ENCODE measurements at regions not wholly inside any gene's neighbourhood (a gene's known extent, or its start where the extent isn't known, plus 50 kb on each side); places are given as distances from the start of the nearest gene placed in this dataset.

DNA sequence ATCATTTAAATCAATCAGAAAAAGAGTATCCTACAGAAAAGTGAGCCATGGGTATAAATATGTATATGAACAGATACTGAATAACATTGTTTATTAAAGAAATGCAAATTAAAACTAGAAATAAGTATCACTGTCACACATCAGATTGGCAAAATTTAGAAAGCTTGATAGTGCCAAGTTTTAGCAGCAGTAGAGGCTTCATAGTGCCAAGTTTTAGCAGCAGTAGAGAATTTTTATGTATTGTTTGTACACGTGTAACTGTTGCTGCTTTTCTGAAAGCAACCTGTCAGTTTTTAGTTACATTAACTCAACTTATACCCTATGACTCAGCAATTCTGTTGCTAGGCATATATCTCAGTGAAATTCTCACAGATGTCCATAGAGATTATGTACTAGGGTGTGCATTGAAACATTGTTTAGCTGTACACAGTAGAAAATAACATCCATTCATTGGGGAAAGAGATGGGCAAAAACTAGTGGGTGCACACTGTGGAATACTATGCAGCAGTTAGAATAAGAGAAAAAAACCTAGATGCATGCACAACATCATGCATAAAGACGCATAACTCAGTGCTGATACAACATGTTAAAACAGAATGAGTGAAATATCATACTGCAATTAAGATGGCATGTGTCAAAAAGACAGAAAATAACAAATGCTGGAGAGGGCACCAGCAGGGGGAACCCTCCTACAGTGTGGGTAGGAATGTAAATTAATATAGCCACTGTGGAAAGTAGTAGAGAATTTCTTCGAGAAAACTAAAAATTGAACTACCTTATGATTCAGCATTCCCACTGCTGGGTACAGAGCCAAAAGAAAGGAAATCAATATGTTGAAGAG lies 294.5 kb upstream of the NT5C1B start:
- no peak for DNase-seq (ENCODE audit: low spot score in 2 of 2)
- TF ChIP-seq POLR2AphosphoS5 (IDR thresholded peaks at IDR 0.05): no peak
- TF ChIP-seq POLR2A (IDR thresholded peaks at IDR 0.05): no peak
- TF ChIP-seq CTCF (IDR thresholded peaks at IDR 0.05): no peak
- no peak for TF ChIP-seq EP300 (IDR thresholded peaks at IDR 0.05)
- H3K4me3 ChIP-seq: no peak overlapping the region
- H3K27me3 ChIP-seq: no peaks in the 10 kb centered on the region
- H3K4me1 ChIP-seq: no peaks in the 10 kb centered on the region
- no peaks in the 10 kb centered on the region for H3K36me3 ChIP-seq
- H3K27ac ChIP-seq: no peak overlapping the region
- WGBS: 71% methylated on average over 3 of the region's 3 CpGs
- no peaks in the 10 kb centered on the region for H3K9me3 ChIP-seq

DNA sequence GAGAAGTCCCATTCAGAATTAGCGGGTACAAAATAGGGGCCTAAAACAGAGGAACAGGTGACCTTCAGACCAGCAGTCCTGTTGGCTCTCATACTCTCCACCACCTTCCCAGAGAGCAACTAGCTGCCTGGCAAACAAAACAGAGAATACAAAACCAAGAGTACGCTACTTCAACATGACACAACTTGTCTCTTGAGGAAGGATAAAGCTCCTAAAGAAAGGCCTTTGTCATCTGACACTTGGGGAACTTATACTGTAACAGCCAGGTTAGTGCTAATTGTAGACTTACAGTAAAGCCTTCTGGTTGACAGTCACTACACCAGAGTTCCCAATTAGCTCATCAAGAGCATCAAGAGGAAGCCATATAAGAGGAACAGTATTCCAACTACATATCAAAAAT lies 282.1 kb upstream of the NT5C1B start:
- WGBS: 89% methylated on average over 2 of the region's 2 CpGs
- Histone ChIP-seq H3K36me3 (no peaks in the 10 kb centered on the region), H3K27ac (no peak overlapping the region), H3K4me1 (no peaks in the 10 kb centered on the region), H3K4me3 (no peak overlapping the region), H3K27me3 (no peaks in the 10 kb centered on the region), H3K9me3 (no peaks in the 10 kb centered on the region)
- TF ChIP-seq POLR2A (IDR thresholded peaks at IDR 0.05) (no peak), EP300 (IDR thresholded peaks at IDR 0.05) (no peak), POLR2AphosphoS5 (IDR thresholded peaks at IDR 0.05) (no peak), CTCF (IDR thresholded peaks at IDR 0.05) (no peak)
- no peak for DNase-seq (ENCODE audit: low spot score in 2 of 2)

GRCh38 chr2:18870307-18870706 lies 280.9 kb upstream of the NT5C1B start:
- TF ChIP-seq CTCF (IDR thresholded peaks at IDR 0.05) (no peak), EP300 (IDR thresholded peaks at IDR 0.05) (no peak), POLR2A (IDR thresholded peaks at IDR 0.05) (no peak), POLR2AphosphoS5 (IDR thresholded peaks at IDR 0.05) (no peak)
- Histone ChIP-seq H3K27ac (no peak overlapping the region), H3K4me1 (no peaks in the 10 kb centered on the region), H3K4me3 (no peak overlapping the region), H3K9me3 (no peaks in the 10 kb centered on the region), H3K36me3 (no peaks in the 10 kb centered on the region), H3K27me3 (no peaks in the 10 kb centered on the region)
- DNase-seq (ENCODE audit: low spot score in 2 of 2): no peak

DNA sequence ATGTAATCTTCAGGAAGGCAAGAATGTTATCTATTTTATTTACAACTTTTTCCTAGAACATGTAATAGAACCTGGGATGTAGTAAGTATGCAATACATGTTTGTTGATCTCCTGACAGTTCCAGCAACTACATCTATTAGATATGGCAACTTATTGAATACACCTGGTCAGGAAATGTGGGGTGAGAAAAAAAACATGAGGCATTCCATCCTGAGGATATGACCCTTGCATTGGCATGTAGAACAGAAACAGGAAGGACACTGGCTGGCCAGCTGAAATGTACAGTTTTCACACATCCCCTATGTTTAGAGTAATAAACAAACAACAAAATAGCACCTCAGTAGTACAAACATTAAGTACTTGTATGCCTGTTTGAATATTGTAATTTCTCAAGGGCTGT lies 272.6 kb upstream of the NT5C1B start:
- H3K9me3 ChIP-seq: no peaks in the 10 kb centered on the region
- H3K27me3 ChIP-seq: no peaks in the 10 kb centered on the region
- H3K27ac ChIP-seq: no peak overlapping the region
- H3K4me1 ChIP-seq: no peaks in the 10 kb centered on the region
- TF ChIP-seq POLR2A (IDR thresholded peaks at IDR 0.05) (no peak), POLR2AphosphoS5 (IDR thresholded peaks at IDR 0.05) (no peak), EP300 (IDR thresholded peaks at IDR 0.05) (no peak), CTCF (IDR thresholded peaks at IDR 0.05) (no peak)
- DNase-seq (ENCODE audit: low spot score in 2 of 2): no peak
- no peak overlapping the region for H3K4me3 ChIP-seq
- no peaks in the 10 kb centered on the region for H3K36me3 ChIP-seq

- Histone ChIP-seq H3K36me3 (no peaks in the 10 kb centered on the region), H3K9me3 (no peaks in the 10 kb centered on the region), H3K4me3 (no peak overlapping the region), H3K27ac (no peak overlapping the region), H3K27me3 (no peaks in the 10 kb centered on the region), H3K4me1 (no peaks in the 10 kb centered on the region)
- no peak for DNase-seq (ENCODE audit: low spot score in 2 of 2)
- TF ChIP-seq EP300 (IDR thresholded peaks at IDR 0.05) (no peak), CTCF (IDR thresholded peaks at IDR 0.05) (no peak), POLR2AphosphoS5 (IDR thresholded peaks at IDR 0.05) (no peak), POLR2A (IDR thresholded peaks at IDR 0.05) (no peak)
Observed at GRCh38 chr2:18860179-18860578, 270.8 kb upstream of the NT5C1B start.

Data from suprapubic skin (tissue), 4 donors.